Stimulated activated CD8-positive, alpha-beta memory T cell treated with anti-CD3 and anti-CD28 coated beads, Interleukin-7, amount 100 ng/mL, for 24 hours (primary cell): ENCODE measurements at regions not wholly inside any gene's neighbourhood (a gene's known extent, or its start where the extent isn't known, plus 50 kb on each side); places are given as distances from the start of the nearest gene placed in this dataset.

Source experiments
- DNase-seq: peaks from one replicate; pipeline ENCODE4 v3.0.0-alpha.2; 2020; ENCODE audit warnings: low read depth

GRCh38 chr1:169053196-169053595, 53.3 kb upstream of the ATP1B1 start:
- no peak for DNase-seq
